Upper lobe of right lung (tissue), 1 donor: ENCODE measurements at regions not wholly inside any gene's neighbourhood (a gene's known extent, or its start where the extent isn't known, plus 50 kb on each side); places are given as distances from the start of the nearest gene placed in this dataset.

Experiments used
- ATAC-seq: fragments of 200-7000 bp; cut with Tn5 transposase; one replicate; pipeline ENCODE4 v1.9.1; 2020; ENCODE audit warnings: mild to moderate bottlenecking, moderate library complexity
- DNase-seq: peaks from one replicate; pipeline ENCODE4 v3.0.0-alpha.2; 2020
- H3K27ac ChIP-seq: fragments of 200-600 bp; one replicate; pipeline ENCODE4 v1.8.0; 2022
- H3K27me3 ChIP-seq: fragments of 200-600 bp; one replicate; pipeline ENCODE4 v1.8.0; 2022; ENCODE audit warnings: mild to moderate bottlenecking
- H3K36me3 ChIP-seq: fragments of 200-600 bp; one replicate; pipeline ENCODE4 v1.8.0; 2022
- H3K4me1 ChIP-seq: fragments of 200-600 bp; one replicate; pipeline ENCODE4 v1.8.0; 2022
- H3K4me3 ChIP-seq: fragments of 200-600 bp; one replicate; pipeline ENCODE4 v1.8.0; 2022; ENCODE audit warnings: mild to moderate bottlenecking
- H3K9me3 ChIP-seq: fragments of 200-600 bp; one replicate; pipeline ENCODE4 v1.8.0; 2022
- intact Hi-C: fragments of 100-400 bp; cut with DNase I; formaldehyde crosslinking; loops from one replicate; pipeline ENCODE4 v1.11.0; 2022
- TF ChIP-seq, protein P1 (sequence below): fragments of 200-600 bp; IDR thresholded peaks from one replicate; pipeline ENCODE4 v1.8.0; 2022; ENCODE audit warnings: antibody characterized with exemption
- donor health status: DM: no; HTN: yes; CAD: no; lungs with severe emphysema.

DNA sequence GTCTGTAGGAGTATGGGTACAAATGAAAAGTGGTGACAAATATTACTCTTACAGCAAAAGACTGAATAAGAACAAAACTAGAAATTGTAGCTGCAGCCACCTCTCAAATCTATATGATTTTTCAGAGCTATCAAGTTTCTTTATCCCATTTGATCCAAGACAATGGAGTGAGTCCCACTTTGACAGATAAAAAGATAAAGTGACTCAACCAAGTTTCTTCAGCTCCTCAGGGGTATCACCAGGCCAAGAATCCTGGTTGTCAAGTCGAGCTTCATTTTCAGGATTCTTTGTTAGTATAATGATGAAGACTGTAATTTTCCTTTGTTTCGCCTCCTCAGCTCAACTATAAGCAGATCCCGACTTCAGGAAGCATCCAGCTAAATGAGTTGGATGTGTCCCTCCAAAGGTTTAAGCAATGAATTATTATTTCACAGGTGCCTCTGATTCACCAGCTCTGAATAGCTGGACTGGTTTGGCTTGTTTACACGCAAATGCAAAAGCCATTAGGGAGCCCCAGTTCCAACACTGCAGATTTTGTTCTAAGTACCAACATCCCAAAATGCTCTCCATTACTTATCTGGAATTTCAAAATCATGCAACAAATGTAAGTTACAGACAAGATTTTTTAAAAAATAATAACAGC is 238.9 kb downstream of the MAFB start:
- DNase-seq (no peak), ATAC-seq (no peak)
- no peaks in the 10 kb centered on the region for H3K27me3 ChIP-seq
- no peak overlapping the region for H3K27ac ChIP-seq
- no peaks in the 10 kb centered on the region for H3K36me3 ChIP-seq
- intact Hi-C loops = no loop called here
- H3K9me3 ChIP-seq = no peaks in the 10 kb centered on the region
- TF ChIP-seq, protein P1, sequence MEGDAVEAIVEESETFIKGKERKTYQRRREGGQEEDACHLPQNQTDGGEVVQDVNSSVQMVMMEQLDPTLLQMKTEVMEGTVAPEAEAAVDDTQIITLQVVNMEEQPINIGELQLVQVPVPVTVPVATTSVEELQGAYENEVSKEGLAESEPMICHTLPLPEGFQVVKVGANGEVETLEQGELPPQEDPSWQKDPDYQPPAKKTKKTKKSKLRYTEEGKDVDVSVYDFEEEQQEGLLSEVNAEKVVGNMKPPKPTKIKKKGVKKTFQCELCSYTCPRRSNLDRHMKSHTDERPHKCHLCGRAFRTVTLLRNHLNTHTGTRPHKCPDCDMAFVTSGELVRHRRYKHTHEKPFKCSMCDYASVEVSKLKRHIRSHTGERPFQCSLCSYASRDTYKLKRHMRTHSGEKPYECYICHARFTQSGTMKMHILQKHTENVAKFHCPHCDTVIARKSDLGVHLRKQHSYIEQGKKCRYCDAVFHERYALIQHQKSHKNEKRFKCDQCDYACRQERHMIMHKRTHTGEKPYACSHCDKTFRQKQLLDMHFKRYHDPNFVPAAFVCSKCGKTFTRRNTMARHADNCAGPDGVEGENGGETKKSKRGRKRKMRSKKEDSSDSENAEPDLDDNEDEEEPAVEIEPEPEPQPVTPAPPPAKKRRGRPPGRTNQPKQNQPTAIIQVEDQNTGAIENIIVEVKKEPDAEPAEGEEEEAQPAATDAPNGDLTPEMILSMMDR = no peak
- peaks cover 5% of the 10 kb centered on the region for H3K4me1 ChIP-seq
- no peak overlapping the region for H3K4me3 ChIP-seq

DNA sequence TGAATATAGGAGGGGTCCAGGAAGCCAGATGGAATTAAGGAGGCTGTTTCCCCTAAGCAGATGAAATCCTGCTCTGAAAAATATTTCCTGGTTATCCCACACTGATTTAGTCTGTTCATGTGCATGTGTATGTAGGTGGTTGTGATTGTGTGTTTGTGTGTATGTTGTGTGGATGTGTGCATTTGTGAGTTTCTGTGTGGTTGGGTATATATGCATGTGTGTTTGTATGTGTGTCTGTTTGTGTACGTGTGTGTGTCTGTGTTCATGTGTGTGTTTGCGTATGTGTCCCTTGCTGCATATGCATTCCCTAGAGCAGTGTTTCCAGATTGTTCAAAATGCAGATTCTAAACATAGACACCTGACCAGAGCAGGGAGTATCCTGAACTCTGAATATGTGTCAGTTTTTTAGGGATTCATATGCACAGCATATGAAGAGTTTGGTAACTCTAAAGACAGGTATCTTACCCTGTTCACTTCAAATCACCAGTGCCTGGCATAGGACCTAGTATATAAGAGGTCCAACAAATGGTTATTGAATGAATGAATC is 239.8 kb downstream of the MAFB start:
- Histone ChIP-seq H3K9me3 (no peaks in the 10 kb centered on the region), H3K36me3 (no peaks in the 10 kb centered on the region), H3K4me3 (no peak overlapping the region), H3K27me3 (no peaks in the 10 kb centered on the region), H3K4me1 (peaks cover 5% of the 10 kb centered on the region), H3K27ac (no peak overlapping the region)
- intact Hi-C loops = no loop called here
- no peak for ATAC-seq
- TF ChIP-seq, protein P1 = no peak
- no peak for DNase-seq

GRCh38 chr20:40446888-40447287 is 242.1 kb downstream of the MAFB start:
- intact Hi-C loops = no loop called here
- H3K27ac ChIP-seq = no peak overlapping the region
- DNase-seq (no peak), ATAC-seq (no peak)
- H3K9me3 ChIP-seq = no peaks in the 10 kb centered on the region
- no peak overlapping the region for H3K4me3 ChIP-seq
- H3K36me3 ChIP-seq = no peaks in the 10 kb centered on the region
- TF ChIP-seq, protein P1 = no peak
- peaks cover 9% of the 10 kb centered on the region for H3K4me1 ChIP-seq
- no peaks in the 10 kb centered on the region for H3K27me3 ChIP-seq

DNA sequence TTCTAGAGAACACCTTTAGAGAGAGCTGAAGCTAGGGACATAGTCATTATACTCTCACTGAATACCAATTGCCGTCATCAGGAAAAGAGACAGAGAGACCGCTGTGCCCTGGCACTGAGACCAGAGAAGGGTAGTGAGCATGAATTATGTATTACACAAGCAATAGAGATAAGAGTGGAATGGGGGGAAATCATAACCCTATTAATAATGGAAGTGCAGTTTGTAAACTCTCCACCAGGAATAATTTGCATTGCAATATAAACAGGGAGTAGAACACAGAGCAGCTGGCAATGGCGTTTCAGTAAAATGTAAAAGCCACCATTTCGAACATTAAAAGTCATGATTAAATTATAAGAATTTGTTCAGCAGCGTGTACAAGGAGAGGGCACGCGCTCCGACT is 244.5 kb downstream of the MAFB start:
- H3K27ac ChIP-seq = no peak overlapping the region
- intact Hi-C loops = no loop called here
- H3K9me3 ChIP-seq = no peaks in the 10 kb centered on the region
- no peaks in the 10 kb centered on the region for H3K27me3 ChIP-seq
- DNase-seq (no peak), ATAC-seq (no peak)
- no peak overlapping the region for H3K4me3 ChIP-seq
- H3K36me3 ChIP-seq = no peaks in the 10 kb centered on the region
- peaks cover 9% of the 10 kb centered on the region for H3K4me1 ChIP-seq
- TF ChIP-seq, protein P1 = no peak

- DNase-seq = no peak
- no peak for ATAC-seq
- peaks cover 9% of the 10 kb centered on the region for H3K4me1 ChIP-seq
- no peaks in the 10 kb centered on the region for H3K36me3 ChIP-seq
- H3K9me3 ChIP-seq = no peaks in the 10 kb centered on the region
- intact Hi-C loops = no loop called here
- H3K27me3 ChIP-seq = no peaks in the 10 kb centered on the region
- H3K4me3 ChIP-seq = no peak overlapping the region
- H3K27ac ChIP-seq = no peak overlapping the region
- TF ChIP-seq, protein P1 = no peak
These were observed 245.3 kb downstream of the MAFB start for GRCh38 chr20:40443753-40444152.
